Neural cell (in vitro differentiated cells): ENCODE measurements at regions not wholly inside any gene's neighbourhood (a gene's known extent, or its start where the extent isn't known, plus 50 kb on each side); places are given as distances from the start of the nearest gene placed in this dataset.

ENCODE experiments used
- H2AFZ ChIP-seq: fragments of 200-600, 300-800 bp; sonication (generic), shearing (Covaris generic); 2 replicates; pipeline ENCODE4 v1.6.0; 2014; ENCODE audit warnings: low read depth, mild to moderate bottlenecking, antibody characterized with exemption, low read length, moderate library complexity
- H3F3A ChIP-seq: fragments of 200-600 bp; shearing (Covaris generic); 2 replicates; pipeline ENCODE4 v1.6.1; 2016; ENCODE audit warnings: mild to moderate bottlenecking, moderate library complexity, mixed read lengths, antibody characterized with exemption, low read length; ENCODE audit not compliant: insufficient read depth, poor library complexity, severe bottlenecking
- H3K27ac ChIP-seq: fragments of 200-600, 300-800 bp; sonication (generic), shearing (Covaris generic); 2 replicates; pipeline ENCODE4 v1.5.1; 2014; ENCODE audit warnings: mild to moderate bottlenecking, low read length, moderate library complexity
- H3K27me3 ChIP-seq: fragments of 300-800, 200-600 bp; sonication (generic), shearing (Covaris generic); 2 replicates; pipeline ENCODE4 v1.6.0; 2014; ENCODE audit warnings: mild to moderate bottlenecking, low read depth, low read length, moderate library complexity; ENCODE audit not compliant: insufficient read depth
- H3K36me3 ChIP-seq: fragments of 300-800, 200-600 bp; sonication (generic), shearing (Covaris generic); 2 replicates; pipeline ENCODE4 v1.5.1; 2014; ENCODE audit warnings: mild to moderate bottlenecking, antibody characterized with exemption, low read length, moderate library complexity; ENCODE audit not compliant: insufficient read depth
- H3K4me2 ChIP-seq: fragments of 300-800, 200-600 bp; sonication (generic), shearing (Covaris generic); 2 replicates; pipeline ENCODE4 v1.6.0; 2014; ENCODE audit warnings: mild to moderate bottlenecking, low read length
- H3K4me3 ChIP-seq: fragments of 300-800, 200-600 bp; sonication (generic), shearing (Covaris generic); 2 replicates; pipeline ENCODE4 v1.5.1; 2014; ENCODE audit warnings: mild to moderate bottlenecking, low read length, moderate library complexity
- H3K79me2 ChIP-seq: fragments of 200-600 bp; shearing (Covaris generic); replicated peaks from 2 replicates; pipeline ENCODE4 v1.6.0; 2014; ENCODE audit warnings: mild to moderate bottlenecking, low read length, moderate library complexity; ENCODE audit not compliant: insufficient read depth
- H3K9ac ChIP-seq: fragments of 300-800, 200-600 bp; sonication (generic), shearing (Covaris generic); 2 replicates; pipeline ENCODE4 v1.6.1; 2016; ENCODE audit warnings: mild to moderate bottlenecking, low read length, mixed read lengths
- H3K9me2 ChIP-seq: fragments of 200-600 bp; shearing (Covaris generic); 2 replicates; pipeline ENCODE4 v1.6.1; 2016; ENCODE audit warnings: mild to moderate bottlenecking, low read length, mixed read lengths; ENCODE audit not compliant: insufficient read depth
- H3K9me3 ChIP-seq: fragments of 200-600, 300-800 bp; sonication (generic), shearing (Covaris generic); 2 replicates; pipeline ENCODE4 v1.6.1; 2016; ENCODE audit warnings: mild to moderate bottlenecking, mixed run types, low read length, moderate library complexity, mixed read lengths
- H4K20me1 ChIP-seq: fragments of 200-600 bp; shearing (Covaris generic); 2 replicates; pipeline ENCODE4 v1.6.1; 2016; ENCODE audit warnings: mild to moderate bottlenecking, mixed run types; ENCODE audit not compliant: insufficient read depth
- EP300 ChIP-seq: fragments of 450-650 bp; conservative IDR thresholded peaks from 2 replicates; pipeline ENCODE4 v1.6.1; 2014; ENCODE audit warnings: antibody characterized with exemption, mild to moderate bottlenecking, moderate library complexity; ENCODE audit not compliant: poor library complexity, severe bottlenecking
- EZH2 ChIP-seq: fragments of 200-600, 300-800 bp; shearing (Covaris generic), sonication (generic); IDR thresholded peaks from 2 replicates; pipeline ENCODE4 v1.6.1; 2014; ENCODE audit warnings: antibody characterized with exemption, low read length, borderline replicate concordance, mild to moderate bottlenecking; ENCODE audit not compliant: insufficient read depth, poor library complexity, severe bottlenecking
- MXI1 ChIP-seq: fragments of 450-650 bp; conservative IDR thresholded peaks from 2 replicates; pipeline ENCODE4 v1.6.1; 2014; ENCODE audit warnings: antibody characterized with exemption, mild to moderate bottlenecking; ENCODE audit not compliant: poor library complexity, severe bottlenecking
- POLR2AphosphoS5 ChIP-seq: IDR thresholded peaks from 2 replicates; pipeline ENCODE4 v1.6.1; 2012
- RAD21 ChIP-seq: fragments of 450-650 bp; conservative IDR thresholded peaks from 2 replicates; pipeline ENCODE4 v1.6.1; 2014; ENCODE audit warnings: antibody characterized with exemption, mild to moderate bottlenecking, moderate library complexity
- SMC3 ChIP-seq: fragments of 450-650 bp; conservative IDR thresholded peaks from 2 replicates; pipeline ENCODE4 v1.6.1; 2014; ENCODE audit warnings: antibody characterized with exemption, mild to moderate bottlenecking, moderate library complexity; ENCODE audit not compliant: poor library complexity
- TAF1 ChIP-seq: IDR thresholded peaks from 2 replicates; pipeline ENCODE4 v1.6.1; 2012; ENCODE audit warnings: low read depth
- TF ChIP-seq, protein P1 (sequence below): fragments of 450-650 bp; IDR thresholded peaks from 2 replicates; pipeline ENCODE4 v1.5.1; 2014; ENCODE audit warnings: antibody characterized with exemption, mild to moderate bottlenecking, moderate library complexity; ENCODE audit not compliant: poor library complexity, severe bottlenecking
- TF ChIP-seq, protein P2 (sequence below): IDR thresholded peaks from 2 replicates; pipeline ENCODE4 v1.6.1; 2012; ENCODE audit warnings: borderline replicate concordance

DNA sequence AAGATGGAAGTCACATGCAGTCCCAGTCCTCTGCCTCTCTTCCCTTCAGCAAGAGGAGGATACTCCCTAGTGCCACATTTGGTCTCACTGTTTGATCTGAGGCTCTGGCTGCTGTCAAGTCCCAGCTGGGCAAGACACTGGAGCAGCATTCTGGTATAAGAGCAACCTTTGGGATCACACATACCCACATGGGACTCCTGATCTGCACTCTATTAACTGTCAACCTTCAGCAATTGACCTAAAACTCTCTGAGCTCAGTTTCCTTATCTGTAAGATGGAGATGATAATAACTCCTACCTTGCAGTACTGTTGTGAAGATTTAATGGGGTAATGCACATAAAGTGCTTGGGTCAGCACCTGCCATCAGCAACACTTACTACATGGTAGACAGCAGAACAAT is 437.9 kb downstream of the PIK3R1 start:
- TF ChIP-seq TAF1 (no peak), EP300 (no peak), RAD21 (no peak), MXI1 (no peak), POLR2AphosphoS5 (no peak), EZH2 (no peak), SMC3 (no peak)
- TF ChIP-seq, protein P1, sequence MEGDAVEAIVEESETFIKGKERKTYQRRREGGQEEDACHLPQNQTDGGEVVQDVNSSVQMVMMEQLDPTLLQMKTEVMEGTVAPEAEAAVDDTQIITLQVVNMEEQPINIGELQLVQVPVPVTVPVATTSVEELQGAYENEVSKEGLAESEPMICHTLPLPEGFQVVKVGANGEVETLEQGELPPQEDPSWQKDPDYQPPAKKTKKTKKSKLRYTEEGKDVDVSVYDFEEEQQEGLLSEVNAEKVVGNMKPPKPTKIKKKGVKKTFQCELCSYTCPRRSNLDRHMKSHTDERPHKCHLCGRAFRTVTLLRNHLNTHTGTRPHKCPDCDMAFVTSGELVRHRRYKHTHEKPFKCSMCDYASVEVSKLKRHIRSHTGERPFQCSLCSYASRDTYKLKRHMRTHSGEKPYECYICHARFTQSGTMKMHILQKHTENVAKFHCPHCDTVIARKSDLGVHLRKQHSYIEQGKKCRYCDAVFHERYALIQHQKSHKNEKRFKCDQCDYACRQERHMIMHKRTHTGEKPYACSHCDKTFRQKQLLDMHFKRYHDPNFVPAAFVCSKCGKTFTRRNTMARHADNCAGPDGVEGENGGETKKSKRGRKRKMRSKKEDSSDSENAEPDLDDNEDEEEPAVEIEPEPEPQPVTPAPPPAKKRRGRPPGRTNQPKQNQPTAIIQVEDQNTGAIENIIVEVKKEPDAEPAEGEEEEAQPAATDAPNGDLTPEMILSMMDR = no peak
- TF ChIP-seq, protein P2, sequence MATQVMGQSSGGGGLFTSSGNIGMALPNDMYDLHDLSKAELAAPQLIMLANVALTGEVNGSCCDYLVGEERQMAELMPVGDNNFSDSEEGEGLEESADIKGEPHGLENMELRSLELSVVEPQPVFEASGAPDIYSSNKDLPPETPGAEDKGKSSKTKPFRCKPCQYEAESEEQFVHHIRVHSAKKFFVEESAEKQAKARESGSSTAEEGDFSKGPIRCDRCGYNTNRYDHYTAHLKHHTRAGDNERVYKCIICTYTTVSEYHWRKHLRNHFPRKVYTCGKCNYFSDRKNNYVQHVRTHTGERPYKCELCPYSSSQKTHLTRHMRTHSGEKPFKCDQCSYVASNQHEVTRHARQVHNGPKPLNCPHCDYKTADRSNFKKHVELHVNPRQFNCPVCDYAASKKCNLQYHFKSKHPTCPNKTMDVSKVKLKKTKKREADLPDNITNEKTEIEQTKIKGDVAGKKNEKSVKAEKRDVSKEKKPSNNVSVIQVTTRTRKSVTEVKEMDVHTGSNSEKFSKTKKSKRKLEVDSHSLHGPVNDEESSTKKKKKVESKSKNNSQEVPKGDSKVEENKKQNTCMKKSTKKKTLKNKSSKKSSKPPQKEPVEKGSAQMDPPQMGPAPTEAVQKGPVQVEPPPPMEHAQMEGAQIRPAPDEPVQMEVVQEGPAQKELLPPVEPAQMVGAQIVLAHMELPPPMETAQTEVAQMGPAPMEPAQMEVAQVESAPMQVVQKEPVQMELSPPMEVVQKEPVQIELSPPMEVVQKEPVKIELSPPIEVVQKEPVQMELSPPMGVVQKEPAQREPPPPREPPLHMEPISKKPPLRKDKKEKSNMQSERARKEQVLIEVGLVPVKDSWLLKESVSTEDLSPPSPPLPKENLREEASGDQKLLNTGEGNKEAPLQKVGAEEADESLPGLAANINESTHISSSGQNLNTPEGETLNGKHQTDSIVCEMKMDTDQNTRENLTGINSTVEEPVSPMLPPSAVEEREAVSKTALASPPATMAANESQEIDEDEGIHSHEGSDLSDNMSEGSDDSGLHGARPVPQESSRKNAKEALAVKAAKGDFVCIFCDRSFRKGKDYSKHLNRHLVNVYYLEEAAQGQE = no peak
- no peaks in the 10 kb centered on the region for H3K27me3 ChIP-seq
- H3K79me2 ChIP-seq = no peaks in the 10 kb centered on the region
- no peak overlapping the region for H3K27ac ChIP-seq
- H2AFZ ChIP-seq = no peak overlapping the region
- no peak overlapping the region for H3K4me2 ChIP-seq
- H3F3A ChIP-seq = no peaks in the 10 kb centered on the region
- H3K36me3 ChIP-seq = no peaks in the 10 kb centered on the region
- H3K9ac ChIP-seq = no peak overlapping the region
- no peak overlapping the region for H3K4me3 ChIP-seq
- no peaks in the 10 kb centered on the region for H4K20me1 ChIP-seq
- H3K9me3 ChIP-seq = no peaks in the 10 kb centered on the region
- H3K9me2 ChIP-seq = no peaks in the 10 kb centered on the region

DNA sequence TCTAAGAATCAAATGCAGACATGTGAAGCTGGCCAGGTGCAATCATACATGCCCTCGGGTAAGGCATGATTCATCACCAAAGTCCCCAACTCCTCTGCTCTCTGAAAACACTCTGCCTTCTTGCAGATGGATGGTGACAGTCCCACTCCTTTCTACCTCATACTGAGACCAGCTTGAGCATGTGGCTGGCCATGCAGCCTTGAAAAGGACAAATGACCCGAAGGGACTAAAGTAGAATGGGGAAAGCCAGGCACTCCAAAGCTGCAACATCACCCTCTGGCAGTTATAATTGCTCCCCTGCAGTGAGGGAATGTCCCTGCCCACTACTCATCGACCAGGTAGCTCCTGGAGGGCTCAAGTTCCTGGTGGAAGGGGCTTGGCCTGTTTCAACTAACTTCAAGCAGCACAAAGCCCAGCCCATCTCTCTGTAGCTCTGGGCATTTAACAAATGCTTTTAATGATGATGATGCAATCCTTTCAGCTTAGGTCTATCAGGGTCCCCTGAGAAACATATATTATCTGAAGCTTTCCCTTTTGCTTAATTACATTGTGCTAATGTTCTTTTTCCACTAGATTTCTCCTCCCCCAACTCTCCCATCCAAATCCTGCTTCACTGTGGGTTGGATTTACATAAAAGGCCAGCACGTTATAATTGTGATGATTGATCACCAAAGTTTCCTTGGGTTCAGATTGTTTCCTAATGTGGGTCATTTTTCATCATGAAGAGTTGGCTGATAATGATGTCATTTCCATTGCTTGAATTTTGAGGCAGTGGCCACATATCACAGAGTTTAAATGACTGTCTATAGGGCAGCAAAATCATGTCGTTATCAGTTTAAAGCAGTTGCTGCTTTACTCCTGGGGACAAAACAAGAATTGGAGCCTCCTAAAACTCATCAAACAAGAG is 436.5 kb upstream of the SLC30A5 start:
- Histone ChIP-seq H3F3A (no peaks in the 10 kb centered on the region), H3K9me2 (no peaks in the 10 kb centered on the region), H4K20me1 (no peaks in the 10 kb centered on the region), H3K27me3 (no peaks in the 10 kb centered on the region), H3K27ac (no peak overlapping the region), H3K79me2 (no peaks in the 10 kb centered on the region), H3K36me3 (no peaks in the 10 kb centered on the region), H2AFZ (no peak overlapping the region), H3K9me3 (no peaks in the 10 kb centered on the region), H3K4me2 (no peak overlapping the region), H3K4me3 (no peak overlapping the region), H3K9ac (no peak overlapping the region)
- TF ChIP-seq SMC3 = no peak
- TF ChIP-seq EZH2 = no peak
- no peak for TF ChIP-seq RAD21
- no peak for TF ChIP-seq TAF1
- TF ChIP-seq, protein P1 = no peak
- TF ChIP-seq, protein P2 = no peak
- TF ChIP-seq EP300 = no peak
